Pancreas (tissue), 10 donors: ENCODE measurements at regions not wholly inside any gene's neighbourhood (a gene's known extent, or its start where the extent isn't known, plus 50 kb on each side); places are given as distances from the start of the nearest gene placed in this dataset.

Experiments used
- ATAC-seq, 4 donors: fragments of 200-7000 bp; cut with Tn5 transposase; one replicate each; pipeline versions ENCODE4 v1.8.0 to v1.9.1; 2020; ENCODE audit warnings: mild to moderate bottlenecking in 4 of 4, moderate library complexity in 4 of 4
- DNase-seq, 6 donors: peaks; one replicate each; pipeline ENCODE4 v3.0.0-alpha.2; 2020
- FAIRE-seq: peaks from 2 replicates; lab custom pipeline; 2012; peaks lifted over from hg19 to GRCh38; lab: Jason Lieb, UNC
- H3K27ac ChIP-seq, 4 donors: fragments of 200-600 bp; sonication (generic); 1 replicate in 3 of 4; 2 replicates in 1 of 4; pipeline versions ENCODE4 v1.5.0 to v1.8.0; 2020
- H3K27me3 ChIP-seq, 4 donors: fragments of 200-600 bp; one replicate each; pipeline ENCODE4 v1.8.0; 2021
- H3K36me3 ChIP-seq, 3 donors: fragments of 200-600 bp; sonication (generic) in 1 of 3; one replicate each; pipeline versions ENCODE4 v1.5.0 to v1.8.0; 2020 to 2021
- H3K4me1 ChIP-seq, 3 donors: fragments of 200-600 bp; one replicate each; pipeline ENCODE4 v1.8.0; 2021
- H3K4me3 ChIP-seq, 4 donors: fragments of 200-600 bp; sonication (generic) in 2 of 4; one replicate each; pipeline versions ENCODE4 v1.5.0 to v1.8.0; 2020 to 2021
- H3K9me3 ChIP-seq, 4 donors: fragments of 200-600 bp; one replicate each; pipeline ENCODE4 v1.8.0; 2021
- CTCF ChIP-seq, 4 donors: fragments of 200-600 bp; sonication (generic) in 3 of 4; IDR thresholded peaks; one replicate each; pipeline versions ENCODE4 v1.5.0 to v1.8.0; 2021; ENCODE audit warnings: antibody characterized with exemption in 4 of 4
- whole genome bisulfite sequencing, 2 donors: extraction: QIAGEN DNeasy Blood & Tissue Kit; methylation state at CpG; one replicate each; pipeline ENCODE4 v1.1.7; 2013; 5-methylcytosine and 5-hydroxymethylcytosine counted together
- intact Hi-C, 3 donors: fragments of 100-400 bp; cut with DNase I; formaldehyde crosslinking; loops; one replicate each; pipeline versions ENCODE4 v1.11.1 to v1.14.2; 2022
- donor health status: healthy with polysubstance abuse.
- donor health status: DM: no; HTN: no; CAD: no; lungs with moderate emphysema.
- donor health status: DM: no; HTN: no; CAD: no.
- donor health status: control.
- donor health status: control.
- donor health status: Bipolar disorder and iron deficiency.
- donor health status: DM: yes; HTN: yes; CAD: no.
- donor health status: DM: no; HTN: no; CAD: no.
- donor health status: DM: no; HTN: no; CAD: no.
- donor health status: DM: yes; HTN: yes; CAD: no.

GRCh38 chr20:62531046-62531838 lies 55.4 kb upstream of the GATA5 start:
- intact Hi-C loops = no loop called here
- Histone ChIP-seq H3K27me3 (peaks cover 0 to 3% (median 0%) of the 10 kb centered on the region in 4 donors), H3K9me3 (no peaks in the 10 kb centered on the region), H3K4me1 (no peaks in the 10 kb centered on the region), H3K27ac (no peak overlapping the region), H3K4me3 (no peak overlapping the region), H3K36me3 (no peaks in the 10 kb centered on the region)
- 58 to 61% methylated on average over 22 to 23 of the region's 23 CpGs for WGBS, 2 donors
- DNase-seq = no peak
- TF ChIP-seq CTCF (IDR thresholded peaks at IDR 0.05) = no peak
- no peak for FAIRE-seq
- ATAC-seq = no peak

GRCh38 chr20:62532921-62533320 lies 57.1 kb upstream of the GATA5 start:
- H3K4me3 ChIP-seq = no peak overlapping the region
- WGBS, 2 donors = 67 to 75% methylated on average over 12 of the region's 12 CpGs
- no peaks in the 10 kb centered on the region for H3K4me1 ChIP-seq
- DNase-seq = no peak
- no peaks in the 10 kb centered on the region for H3K27me3 ChIP-seq
- H3K27ac ChIP-seq = no peak overlapping the region
- H3K9me3 ChIP-seq = no peaks in the 10 kb centered on the region
- no peak for FAIRE-seq
- TF ChIP-seq CTCF (IDR thresholded peaks at IDR 0.05) = no peak
- no peaks in the 10 kb centered on the region for H3K36me3 ChIP-seq
- ATAC-seq = no peak
- intact Hi-C loops = no loop called here

- Histone ChIP-seq H3K4me1 (no peaks in the 10 kb centered on the region), H3K4me3 (no peak overlapping the region), H3K36me3 (no peaks in the 10 kb centered on the region), H3K27ac (no peak overlapping the region), H3K27me3 (no peaks in the 10 kb centered on the region), H3K9me3 (no peaks in the 10 kb centered on the region)
- no peak for ATAC-seq
- WGBS, 2 donors = 38 to 51% methylated on average over 19 of the region's 19 CpGs
- TF ChIP-seq CTCF (IDR thresholded peaks at IDR 0.05) = no peak
- DNase-seq = no peak
- FAIRE-seq = no peak
- intact Hi-C loops = no loop called here
These were observed 58.0 kb upstream of the GATA5 start for GRCh38 chr20:62533591-62534495.

GRCh38 chr20:62534526-62535221 lies 58.9 kb upstream of the GATA5 start:
- H3K36me3 ChIP-seq = no peaks in the 10 kb centered on the region
- no peak overlapping the region for H3K27ac ChIP-seq
- H3K9me3 ChIP-seq = no peaks in the 10 kb centered on the region
- intact Hi-C loops = no loop called here
- no peaks in the 10 kb centered on the region for H3K27me3 ChIP-seq
- no peak for DNase-seq
- H3K4me1 ChIP-seq = no peaks in the 10 kb centered on the region
- no peak for ATAC-seq
- no peak for TF ChIP-seq CTCF (IDR thresholded peaks at IDR 0.05)
- no peak for FAIRE-seq
- WGBS, 2 donors = 57 to 68% methylated on average over 27 to 29 of the region's 29 CpGs
- no peak overlapping the region for H3K4me3 ChIP-seq
